Activated T-cell treated with anti-CD3 and anti-CD28 coated beads, Interleukin-2, amount 50 U/mL, for 1 hour (primary cell): ENCODE measurements at regions not wholly inside any gene's neighbourhood (a gene's known extent, or its start where the extent isn't known, plus 50 kb on each side); places are given as distances from the start of the nearest gene placed in this dataset.
"Not testable (repeated sequence)": the region's sequence is repeated elsewhere in the genome, so short reads cannot be mapped to it uniquely, and the experiment has no call there.

Experiments
- DNase-seq: peaks from one replicate; pipeline ENCODE4 v3.0.0-alpha.2; 2020

DNA sequence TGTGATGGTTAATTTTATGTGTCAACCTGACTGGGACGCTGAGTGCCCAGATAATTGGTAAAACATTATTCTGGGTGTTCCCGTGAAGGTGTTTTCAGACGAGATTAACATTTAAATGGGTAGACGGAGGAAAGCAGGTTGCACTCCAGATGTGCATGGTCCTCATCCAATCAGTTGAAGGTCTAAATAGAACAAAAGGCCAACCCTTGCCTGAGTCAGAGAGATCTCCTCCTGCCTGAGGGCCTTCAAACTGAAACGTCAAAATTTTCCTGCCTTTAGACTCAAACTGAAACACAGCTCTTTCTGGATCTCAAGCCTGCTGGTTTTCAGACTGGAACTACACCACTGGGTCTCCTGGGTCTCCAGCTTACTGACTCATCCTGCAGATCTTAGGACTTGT is 73.5 kb downstream of the NPIPA8 start:
- DNase-seq: not testable (repeated sequence)

DNA sequence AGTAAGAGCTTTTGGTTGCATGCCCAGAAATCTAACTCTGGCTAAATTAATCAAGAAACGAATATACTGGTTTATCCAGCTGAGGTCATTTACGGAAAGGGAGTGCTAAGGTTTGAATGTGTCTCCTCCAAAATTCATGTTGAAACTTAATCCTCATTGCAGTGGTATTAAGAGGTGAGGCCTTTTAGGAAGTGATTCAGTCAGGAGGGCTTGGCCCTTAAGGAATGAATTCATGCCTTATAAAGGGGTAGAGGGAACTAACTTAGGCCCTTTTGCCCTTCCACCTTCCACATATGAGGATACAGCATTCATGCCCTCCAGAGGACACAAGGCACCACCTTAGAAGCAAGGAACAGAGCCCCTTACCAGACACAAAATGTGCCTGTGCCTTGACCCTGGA is 74.7 kb downstream of the NPIPA8 start:
- not testable (repeated sequence) for DNase-seq

DNA sequence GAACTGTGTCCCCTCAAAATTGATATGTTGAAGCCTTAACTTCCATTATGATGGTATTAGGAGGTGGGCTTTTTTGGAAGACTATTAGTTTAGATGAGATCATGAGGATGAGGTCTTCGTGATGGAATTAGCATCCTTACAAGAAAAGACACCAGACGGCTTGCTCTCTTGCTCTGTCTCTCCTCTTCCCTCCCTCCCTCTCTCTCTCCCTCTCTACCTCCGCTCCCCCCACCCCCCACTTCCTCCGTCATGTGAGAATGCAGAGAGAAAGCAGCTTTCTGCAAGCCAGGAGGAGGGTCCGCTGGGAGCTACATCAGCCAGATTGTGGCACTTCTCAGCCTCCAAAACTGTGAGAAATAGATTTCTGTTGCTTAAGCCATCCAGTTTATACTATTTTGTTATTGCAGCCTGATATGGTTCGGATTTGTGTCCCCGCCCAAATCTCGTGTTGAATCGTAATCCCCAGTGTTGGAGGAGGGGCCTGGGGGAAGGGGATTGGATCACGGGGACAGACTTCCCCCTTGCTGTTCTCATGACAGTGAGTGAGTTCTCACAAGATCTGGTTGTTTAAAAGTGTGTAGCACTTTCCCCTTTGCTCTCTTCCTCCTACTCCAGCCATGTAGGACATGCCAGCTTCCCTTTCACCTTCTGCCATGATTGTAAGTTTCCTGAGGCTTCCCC is 76.9 kb downstream of the NPIPA8 start:
- not testable (repeated sequence) for DNase-seq

DNA sequence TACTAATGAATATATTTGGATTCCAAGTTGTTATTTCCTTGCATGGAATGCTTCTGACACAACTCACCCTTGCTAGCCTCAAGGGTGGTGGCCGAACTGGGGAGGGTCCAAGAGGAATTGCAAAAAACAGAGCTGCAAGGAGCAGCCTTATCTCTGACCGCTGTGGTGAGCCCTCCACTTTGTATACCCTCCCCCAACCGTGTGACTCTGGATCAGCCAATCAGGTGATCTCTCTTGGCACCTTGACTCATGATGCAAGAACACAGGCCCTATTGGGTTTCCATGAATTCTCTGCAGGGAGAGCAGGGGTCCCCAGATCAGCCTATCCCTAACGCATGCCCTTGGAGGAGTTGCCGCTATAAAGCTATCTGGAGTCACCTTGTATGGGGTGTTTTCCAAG is 83.6 kb downstream of the NPIPA8 start:
- DNase-seq: not testable (repeated sequence)

DNA sequence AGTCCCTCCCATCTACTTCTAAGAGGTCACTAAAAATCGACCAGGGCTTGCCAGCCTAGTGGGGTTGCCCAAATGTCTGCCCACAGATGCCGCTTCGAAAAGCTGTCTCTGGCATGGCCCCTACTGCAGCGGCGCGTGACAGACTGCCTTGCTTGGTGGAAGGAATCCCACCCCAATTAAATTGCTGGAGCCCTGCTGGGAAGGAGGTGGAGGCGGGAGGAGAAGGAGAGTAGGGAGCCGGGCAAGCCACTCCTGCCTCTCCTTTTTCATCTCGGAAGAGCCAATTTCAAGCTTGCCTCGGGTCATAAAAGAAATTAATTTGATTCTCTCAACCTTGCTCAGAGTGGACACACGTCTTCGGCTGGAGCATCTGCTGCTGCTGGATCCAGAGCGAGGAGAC is 106.0 kb downstream of the NPIPA8 start:
- DNase-seq: not testable (repeated sequence)

DNA sequence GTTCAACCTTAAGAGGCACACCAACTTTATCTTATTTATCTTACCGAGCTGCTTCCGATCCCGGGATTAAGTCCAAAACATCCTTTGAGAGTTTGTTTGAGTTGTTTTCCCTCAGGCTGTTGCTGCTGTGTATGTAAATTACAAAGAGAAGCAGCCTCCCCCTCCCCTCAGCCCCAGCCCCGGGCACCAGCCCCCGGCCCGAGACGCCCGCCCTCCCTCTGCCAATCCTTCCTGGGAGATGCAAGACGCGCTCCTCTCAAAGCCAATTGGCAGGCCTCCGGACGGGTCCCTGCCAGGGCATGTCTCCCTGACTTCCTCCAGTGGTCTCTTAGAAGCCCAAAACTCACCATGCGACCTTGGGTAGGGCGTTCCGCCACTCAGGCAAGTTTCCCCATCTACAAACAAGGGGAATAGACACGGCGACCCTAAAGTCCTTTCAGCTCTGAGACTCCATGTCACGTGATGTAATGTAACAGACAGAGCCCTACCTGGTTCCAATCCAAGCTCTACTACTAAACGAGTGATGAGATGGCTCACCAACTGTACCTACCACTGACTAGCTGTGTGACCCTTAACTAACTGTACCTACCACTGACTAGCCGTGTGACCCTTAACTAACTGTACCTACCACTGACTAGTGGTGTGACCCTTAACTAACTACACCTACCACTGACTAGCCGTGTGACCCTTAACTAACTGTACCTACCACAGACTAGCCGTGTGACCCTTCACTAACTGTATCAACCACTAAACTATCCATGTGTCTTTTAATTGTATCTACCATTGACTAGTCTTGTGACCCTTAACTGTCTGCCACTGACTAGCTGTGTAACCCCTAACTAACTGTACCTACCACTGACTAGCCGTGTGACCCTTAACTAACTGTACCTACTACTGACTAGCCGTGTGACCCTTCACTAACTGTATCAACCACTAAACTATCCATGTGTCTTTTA is 114.2 kb downstream of the NPIPA8 start:
- not testable (repeated sequence) for DNase-seq

DNA sequence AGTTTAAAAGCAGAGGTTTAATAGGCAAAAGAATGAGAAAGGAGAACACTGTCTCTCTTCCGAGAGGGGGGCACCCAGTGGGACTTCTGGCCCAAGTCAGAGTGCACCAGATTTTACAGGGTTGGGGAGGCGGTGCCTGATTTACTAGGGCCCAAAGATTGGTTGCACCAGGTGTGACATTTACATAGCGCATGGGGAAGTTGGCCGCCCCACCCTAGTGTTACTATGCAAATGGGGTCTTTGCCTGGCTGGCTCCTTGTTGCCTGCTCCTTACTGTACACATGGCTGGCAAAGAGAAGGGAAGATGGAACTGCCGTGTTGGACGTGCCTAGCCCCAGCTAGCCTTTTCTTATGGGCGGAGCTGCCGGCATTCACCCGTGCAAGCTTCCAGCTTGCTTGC is 118.8 kb downstream of the NPIPA8 start:
- not testable (repeated sequence) for DNase-seq

DNA sequence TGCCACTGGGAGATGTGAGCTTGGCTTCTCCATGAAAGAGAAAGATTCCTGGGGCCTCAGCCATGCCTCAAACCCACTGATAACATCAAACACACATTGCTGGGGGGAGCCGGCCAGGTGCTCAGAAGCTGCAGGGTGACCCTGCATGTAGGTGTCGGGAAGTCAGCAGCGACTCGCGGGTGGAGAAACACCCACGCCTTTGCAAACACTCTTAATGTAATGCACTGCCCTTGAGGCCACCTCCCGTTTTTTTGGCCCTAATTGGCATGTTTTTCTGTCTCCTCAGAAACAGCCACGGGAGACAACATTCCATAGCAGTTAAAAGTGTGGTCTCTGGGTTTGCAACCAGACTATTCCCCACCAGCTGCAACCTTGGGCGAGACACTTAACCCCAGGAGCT is 119.7 kb downstream of the NPIPA8 start:
- not testable (repeated sequence) for DNase-seq

DNA sequence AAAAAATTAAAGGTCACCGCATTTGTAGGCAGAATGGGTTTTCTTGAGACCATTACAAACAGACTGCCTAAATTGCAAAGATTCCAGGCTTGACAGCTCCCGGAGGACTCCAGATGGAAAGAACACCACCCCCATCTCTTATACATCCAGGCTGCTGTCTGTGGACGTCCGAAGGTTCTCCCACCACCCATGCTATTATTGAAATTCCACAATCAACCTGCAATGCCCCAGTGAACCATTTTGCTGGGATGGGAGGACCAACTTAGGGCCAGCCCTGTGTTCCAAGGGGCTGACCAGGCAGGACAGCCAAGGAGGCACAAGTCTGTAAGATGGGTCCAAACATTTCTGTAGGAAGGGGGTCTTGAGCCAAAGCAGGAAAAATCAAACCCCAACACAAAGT is 122.7 kb downstream of the NPIPA8 start:
- DNase-seq: not testable (repeated sequence)

DNA sequence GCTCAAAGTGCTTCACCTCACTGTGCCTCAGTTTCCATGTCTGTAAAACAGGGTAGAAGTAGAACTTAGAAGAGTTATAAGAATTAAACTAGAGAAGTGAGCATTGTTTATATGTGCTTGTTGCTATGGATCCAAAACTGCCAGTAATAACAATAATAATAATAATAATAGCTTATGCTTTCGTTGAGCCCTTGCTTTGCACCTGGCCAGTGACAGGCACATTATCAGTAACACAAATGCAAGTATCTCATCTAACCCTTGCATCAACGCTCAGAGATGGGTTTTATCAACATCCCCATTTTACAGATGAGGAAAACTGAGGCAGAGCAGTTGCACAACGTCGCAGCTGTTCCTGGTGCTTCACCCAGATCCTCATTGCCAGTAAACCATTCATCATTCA is 125.0 kb downstream of the NPIPA8 start:
- DNase-seq: not testable (repeated sequence)

DNA sequence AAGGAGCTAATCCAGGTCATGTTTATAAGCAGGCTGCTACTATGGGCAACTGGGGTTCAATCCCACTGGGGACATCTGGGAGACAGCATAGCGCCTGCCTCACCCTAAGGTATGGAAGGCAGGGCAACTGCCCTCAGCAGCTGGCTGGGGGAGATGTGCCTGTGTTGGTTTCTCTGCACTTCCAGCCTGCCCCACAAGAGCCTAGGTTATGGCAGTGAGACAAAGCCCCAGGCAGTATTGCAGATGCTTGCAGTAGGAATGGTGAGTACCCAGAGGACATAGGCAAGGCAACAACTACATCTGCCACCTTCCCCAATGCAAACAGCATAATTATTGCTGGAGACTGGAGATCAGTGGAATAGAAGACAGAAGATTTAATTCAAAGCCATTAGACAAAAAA is 131.8 kb downstream of the NPIPA8 start:
- not testable (repeated sequence) for DNase-seq

DNA sequence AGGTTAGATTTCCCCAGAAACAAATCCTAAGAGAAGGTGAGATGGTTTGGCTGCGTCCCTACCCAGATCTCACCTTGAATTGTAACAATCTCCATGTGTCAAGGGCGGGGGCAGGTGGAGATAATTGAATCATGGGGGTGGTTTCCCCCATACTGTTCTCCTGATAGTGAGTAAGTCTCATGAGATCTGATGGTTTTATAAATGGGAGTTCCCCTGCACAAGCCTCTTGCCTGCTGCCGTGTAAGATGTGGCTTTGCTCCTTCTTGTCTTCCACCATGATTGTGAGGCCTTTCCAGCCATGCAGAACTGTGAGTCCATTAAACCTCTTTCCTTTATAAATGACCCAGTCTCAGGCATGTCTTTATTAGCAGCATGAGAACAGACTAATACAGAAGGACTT is 132.2 kb downstream of the NPIPA8 start:
- not testable (repeated sequence) for DNase-seq

DNA sequence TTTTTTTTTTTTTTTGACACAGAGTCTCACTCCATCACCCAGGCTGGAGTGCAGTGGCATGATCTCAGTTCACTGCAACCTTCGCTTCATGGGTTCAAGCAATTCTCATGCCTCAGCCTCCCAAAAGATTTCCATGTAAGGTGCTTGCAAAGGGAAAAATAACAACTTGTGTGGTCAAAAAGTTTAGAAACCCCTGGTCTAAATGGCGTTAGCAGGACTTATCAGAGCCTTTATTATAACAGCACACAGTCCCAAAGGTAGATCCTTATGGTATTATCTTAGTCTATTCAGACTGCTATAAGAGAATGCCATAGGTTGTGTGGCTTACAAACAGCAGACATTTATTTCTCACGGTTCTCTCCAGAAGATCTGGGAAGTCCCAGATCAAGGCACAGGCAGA is 135.0 kb downstream of the NPIPA8 start:
- DNase-seq: not testable (repeated sequence)

DNA sequence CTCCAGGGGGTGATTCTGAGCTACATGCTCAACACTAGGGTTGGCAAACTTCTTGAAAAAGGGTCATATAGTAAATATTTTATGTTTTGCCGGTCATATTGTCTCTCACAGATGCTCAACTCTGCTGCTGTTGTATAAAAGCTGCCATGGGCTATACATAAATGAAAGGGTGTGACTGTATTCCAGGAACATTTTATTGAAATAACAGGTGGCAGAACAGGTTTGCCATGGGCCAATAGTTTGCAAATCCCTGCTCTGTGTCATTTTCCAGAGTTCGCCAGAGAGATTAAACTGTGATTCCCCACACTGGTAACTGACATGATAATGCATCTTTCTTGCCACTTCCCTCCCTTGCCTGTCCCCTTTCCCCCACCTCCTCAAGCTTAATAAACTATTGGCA is 144.1 kb downstream of the NPIPA8 start:
- not testable (repeated sequence) for DNase-seq

DNA sequence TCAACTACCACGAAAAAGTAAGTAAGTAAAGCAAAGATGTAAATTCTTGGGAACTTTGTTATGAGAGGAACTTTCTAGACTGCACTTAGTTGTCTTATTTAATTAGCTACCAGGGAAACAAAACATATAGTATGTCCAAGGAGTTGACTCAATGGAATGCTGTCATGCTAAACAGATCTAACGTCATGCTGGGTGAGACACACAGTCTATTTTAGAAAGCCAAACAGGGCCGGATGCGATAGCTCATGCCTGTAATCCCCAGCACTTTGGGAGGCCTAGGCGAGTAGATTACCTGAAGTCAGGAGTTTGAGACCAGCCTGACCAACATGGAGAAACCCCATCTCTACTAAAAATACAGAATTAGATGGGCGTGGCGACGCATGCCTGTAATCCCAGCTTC is 146.4 kb downstream of the NPIPA8 start:
- not testable (repeated sequence) for DNase-seq

DNA sequence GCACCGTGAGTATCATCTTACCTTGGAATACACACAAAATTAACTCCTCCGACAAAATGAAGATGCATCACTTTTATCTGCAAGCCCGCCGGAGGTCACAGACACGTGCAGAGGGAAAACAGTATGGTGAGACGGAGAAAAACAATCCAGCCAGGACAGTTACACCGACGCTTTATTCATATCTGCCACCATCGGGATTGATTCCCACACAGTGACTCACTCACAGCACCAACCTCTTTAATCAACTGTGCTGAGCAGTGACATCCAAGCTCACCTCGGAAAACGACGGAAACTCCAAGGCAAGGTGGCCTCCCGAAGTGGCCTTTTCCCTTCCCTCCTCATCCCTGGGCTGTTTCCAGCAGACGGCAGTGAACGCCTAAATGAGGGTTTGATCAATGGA is 151.8 kb downstream of the NPIPA8 start:
- not testable (repeated sequence) for DNase-seq

DNA sequence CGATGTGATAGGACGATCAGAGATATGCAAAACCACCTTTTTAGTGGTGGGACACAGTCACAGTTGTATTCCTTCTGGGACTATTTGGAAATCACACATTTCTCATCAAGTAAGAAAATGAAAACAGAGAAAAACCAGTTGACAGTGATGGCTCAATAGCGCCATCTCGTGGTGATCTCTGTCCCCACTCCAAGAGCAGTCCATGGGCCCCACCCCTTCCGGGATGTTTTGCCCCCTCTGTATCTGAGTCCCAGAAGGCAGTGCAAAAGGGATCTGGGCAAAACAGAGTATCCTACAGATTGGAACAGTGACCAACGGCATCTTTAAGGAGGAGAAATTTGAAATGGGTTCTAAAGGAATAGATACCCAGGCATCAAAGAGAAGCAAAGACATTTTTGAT is 155.5 kb downstream of the NPIPA8 start:
- not testable (repeated sequence) for DNase-seq

DNA sequence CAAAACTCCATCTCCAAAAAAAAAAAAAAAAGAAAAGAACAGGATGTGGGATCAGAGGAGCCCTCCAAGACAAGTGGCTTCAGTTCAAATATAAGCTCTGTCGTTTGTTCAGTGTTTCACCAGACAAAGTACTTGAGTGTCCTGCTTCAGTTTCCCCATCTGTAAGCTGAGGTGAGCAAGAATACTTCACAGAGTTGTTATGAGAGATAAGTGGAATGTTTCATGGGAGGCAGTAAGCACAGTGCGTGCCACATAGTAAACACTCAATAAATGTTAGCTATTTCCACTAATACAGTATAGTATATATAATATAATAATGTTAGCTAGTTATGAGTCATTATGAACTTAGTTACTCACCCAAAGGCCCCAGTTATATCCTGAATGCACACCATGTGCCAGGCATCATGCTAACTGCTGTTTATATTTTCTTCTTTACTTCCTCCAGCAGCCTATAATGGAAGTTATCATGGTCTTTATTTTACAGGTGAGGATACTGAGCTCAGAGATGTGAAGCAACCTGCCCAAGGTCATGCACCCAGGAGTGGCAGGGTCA is 162.5 kb downstream of the NPIPA8 start:
- not testable (repeated sequence) for DNase-seq

DNA sequence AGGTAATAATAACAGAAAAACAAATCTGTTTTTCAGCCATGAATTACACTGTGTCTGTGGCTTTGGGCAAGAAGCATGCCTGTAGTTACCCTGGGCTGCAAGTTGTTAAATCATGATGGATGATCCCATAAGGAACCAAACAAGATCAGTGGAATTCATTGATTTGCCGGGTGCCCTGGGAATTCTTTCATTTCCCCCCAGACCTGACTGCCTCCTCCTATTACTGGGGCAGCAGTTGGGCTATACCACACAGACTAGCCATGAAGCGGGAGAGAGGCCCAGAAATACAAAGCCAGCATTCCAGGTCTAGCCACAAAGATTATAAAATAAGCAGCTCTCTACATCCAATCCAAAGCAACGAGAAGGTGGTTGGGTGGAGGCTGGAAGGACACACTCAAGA is 174.2 kb downstream of the NPIPA8 start:
- not testable (repeated sequence) for DNase-seq

DNA sequence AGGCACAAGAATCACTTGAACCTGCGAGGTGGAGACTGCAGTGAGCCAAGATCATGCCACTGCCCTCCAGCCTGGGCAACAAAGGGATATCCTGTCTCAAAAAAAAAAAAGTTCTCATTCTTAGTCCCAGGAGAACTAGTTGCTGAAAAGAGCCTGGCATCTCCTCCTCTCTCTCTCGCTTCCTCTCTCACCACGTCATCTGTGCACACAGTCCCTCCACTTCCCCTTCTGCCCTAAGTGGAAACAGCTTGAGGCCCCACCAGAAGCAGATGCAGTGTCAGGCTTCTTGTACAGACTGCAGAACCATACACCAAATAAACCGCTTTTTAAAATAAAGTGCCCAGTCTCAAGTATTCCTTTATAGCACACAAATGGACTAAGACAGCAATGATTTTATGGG is 175.3 kb downstream of the NPIPA8 start:
- not testable (repeated sequence) for DNase-seq

DNA sequence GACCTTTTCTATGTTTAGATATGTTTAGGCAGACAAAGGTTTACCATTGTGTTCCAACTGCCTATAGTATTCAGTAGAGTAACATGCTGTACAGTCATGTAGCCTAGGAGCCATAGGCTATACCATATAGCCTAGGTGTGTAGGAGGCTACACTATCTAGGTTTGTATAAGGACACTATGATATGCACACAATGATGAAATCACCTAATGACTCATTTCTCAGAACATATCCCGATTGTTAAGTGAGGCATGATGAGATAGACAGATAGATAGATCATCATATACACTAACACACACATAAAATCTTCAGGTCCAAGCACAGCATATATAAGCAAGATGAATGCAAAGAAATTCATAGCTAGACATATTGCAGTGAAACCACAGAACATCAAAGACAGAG is 177.4 kb downstream of the NPIPA8 start:
- not testable (repeated sequence) for DNase-seq

DNA sequence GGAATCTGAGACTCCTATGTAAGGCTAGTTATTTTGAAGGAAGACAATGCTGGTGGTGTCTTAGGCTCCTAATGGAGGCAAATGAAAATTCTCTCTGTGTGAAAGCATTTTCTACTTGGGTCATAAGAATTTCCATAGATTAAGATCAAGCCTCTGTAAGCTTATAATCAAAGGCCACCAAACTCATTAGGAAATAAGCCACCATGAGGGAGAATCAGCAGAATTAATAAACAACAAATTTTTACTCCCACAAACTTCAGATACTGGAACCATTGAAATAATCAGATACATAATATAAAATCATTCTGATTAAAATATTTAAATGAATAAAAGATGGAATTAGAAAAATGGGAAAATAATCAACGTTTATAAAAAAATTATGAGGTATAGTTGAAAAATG is 178.7 kb downstream of the NPIPA8 start:
- not testable (repeated sequence) for DNase-seq

DNA sequence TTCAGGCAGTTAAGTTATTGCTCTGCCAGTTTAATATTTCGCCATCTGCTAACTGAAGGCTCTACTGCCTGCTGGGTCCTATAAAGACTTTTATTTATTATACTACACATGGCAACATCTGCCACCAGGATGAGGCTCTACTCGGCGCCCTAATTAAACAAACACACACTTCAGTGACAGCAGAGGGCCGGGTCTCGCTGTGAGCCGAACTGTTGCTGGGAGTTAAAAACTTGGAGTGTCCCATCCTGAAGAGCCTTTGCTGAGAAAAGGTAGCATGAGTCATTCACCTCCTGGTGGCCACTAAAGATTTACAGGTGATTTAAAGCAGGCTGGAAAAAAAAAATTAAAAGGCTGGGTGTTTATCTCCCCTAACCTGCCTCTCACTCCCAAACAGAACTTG is 183.7 kb downstream of the NPIPA8 start:
- not testable (repeated sequence) for DNase-seq

DNA sequence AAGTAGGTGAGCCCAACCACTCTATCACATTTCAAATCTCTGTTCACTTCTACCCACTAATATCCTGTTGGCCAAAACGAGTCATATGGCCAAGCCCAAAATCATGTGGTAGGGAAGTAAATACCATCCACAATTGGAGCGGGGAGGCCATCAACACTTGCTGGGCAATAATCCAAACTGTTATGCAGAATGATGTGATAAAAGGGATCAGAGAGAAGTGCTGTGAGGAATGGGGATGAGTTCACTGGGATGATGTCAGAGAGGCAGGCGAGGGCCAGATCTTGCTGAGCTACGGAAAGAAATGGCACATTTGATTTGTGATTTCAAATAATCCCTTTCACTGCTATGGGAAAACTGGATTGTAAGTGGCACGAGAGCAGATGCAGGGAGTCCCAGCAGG is 188.4 kb downstream of the NPIPA8 start:
- DNase-seq: not testable (repeated sequence)
